GM19467 (cell line): ENCODE measurements at regions not wholly inside any gene's neighbourhood (a gene's known extent, or its start where the extent isn't known, plus 50 kb on each side); places are given as distances from the start of the nearest gene placed in this dataset.

ENCODE experiments used
- ATAC-seq: cut with Tn5 transposase; IDR thresholded peaks from one replicate; pipeline ENCODE4 v1.9.1; 2021; ENCODE audit warnings: mild to moderate bottlenecking, moderate library complexity; ENCODE audit not compliant: unreplicated experiment

DNA sequence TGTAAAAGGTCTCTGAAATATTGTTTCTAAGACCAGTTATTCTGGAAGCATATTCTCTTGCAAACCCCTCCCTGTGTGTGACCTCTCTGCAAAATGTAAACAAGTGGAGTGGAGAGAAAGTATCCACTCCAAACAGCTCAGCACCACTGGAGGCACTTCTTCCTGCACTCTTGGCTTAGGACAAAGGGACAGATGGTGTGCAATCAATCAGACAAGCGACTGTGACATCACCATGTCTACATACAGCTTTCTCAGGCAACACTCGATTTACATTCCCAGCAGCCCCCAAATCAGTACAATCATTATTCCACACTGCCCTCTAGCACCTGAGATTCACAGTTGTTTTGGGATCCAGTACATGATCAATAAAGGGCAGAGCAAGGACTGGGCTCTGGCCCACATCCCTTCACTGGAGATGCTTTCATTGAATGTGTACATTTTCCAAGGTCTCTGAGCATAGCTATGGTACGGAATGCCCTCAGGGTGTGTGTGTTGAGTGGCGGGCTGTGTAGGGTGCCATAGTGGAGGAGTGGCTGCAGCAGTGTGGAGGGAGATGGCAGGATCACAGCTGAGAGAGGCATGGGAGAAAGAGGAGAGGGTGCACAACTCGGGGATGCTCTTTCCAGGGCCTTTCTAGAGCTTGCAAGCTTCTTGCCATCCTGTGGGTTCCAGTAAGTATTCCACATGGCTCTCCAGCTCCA is 311.8 kb upstream of the ST6GAL2 start:
- ATAC-seq, result no peak

DNA sequence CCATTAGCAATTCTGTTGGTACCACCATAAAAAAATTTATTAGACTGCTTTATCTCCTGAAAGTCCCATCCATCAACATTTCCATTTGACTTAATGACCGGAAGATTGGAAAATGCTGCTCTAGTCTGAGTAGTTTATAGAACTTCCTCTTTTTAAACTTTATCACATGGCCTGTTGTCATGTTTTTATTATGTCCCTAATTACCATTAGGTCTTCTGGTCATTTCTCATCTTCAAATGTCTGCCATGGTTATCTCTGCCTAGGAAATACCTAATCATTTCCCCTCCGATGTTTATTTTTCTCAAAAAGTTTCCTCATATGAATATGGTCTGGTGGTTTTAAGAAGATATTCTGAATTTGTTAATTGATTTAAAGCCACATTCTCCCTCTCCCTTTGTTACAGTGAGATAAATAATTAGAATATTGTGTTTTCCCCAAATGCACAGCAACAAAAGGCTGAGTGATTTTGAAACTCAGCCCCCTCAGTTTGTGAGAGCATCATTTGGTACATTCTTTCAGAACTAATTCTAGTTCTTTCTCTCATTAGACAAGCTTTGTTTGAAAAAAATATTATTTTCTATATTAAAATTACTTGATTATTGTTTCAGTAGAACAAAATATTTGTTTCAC is 317.1 kb upstream of the ST6GAL2 start:
- ATAC-seq, result no peak

DNA sequence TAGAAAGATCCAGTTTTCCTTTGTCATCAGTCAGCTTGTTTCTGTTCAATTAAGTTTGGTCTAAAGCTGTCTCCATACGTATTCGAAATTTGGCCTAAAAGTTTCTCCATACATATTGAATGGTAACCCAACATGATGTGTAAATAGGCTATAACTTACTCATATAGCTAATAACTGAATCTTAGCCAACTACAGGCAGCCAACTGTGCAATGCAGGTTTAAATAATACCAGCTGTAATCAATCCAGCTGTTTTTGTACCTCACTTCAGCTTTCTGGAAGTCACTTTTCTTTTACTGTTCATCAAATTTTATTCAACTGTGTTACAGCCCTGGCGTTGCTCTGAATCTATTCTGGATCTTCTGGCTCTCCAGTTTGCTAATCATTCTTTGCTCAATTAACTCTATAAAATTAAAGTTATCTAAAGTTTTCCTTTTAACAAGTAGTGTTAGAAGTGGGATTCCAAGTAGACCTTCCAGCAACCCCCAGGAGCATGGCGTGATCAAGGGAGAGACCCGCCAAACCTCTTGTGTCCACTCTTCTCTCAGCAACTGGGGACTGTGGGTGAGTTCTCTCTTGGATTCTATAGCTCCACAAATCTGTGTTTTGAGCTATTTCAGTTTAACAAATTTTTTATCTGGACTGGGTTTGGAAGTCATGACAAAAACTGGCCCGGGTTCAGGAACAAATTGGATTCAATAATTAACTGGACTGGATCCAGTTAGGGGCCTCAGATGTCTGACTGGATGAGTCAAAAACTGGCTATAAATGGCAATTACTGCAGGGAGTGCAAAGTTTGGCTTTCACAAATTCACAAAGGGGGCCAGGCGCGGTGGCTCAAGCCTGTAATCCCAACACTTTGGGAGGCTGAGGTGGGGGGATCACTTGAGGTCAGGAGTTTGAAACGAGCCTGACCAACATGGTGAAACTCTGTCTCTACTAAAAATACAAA is 329.7 kb upstream of the ST6GAL2 start:
- ATAC-seq, result no peak

DNA sequence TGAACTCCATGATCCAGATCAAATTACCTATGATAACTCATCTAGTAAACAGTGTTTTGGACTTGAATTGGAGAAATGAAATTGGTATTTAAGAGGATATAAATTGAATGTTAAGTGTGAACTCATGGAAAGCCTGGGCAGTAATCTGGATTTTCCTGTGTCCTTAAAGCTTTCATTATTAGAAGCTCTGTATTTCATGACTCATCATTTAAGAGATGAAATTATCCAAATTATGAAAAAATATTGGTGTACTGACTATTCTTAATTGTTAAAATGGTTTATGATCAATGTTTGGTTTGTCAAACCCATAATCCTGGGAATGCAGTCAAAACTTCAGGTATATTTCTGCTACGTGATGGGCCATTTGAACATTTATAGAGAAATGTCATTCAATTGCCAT is 332.2 kb upstream of the ST6GAL2 start:
- ATAC-seq, result no peak

DNA sequence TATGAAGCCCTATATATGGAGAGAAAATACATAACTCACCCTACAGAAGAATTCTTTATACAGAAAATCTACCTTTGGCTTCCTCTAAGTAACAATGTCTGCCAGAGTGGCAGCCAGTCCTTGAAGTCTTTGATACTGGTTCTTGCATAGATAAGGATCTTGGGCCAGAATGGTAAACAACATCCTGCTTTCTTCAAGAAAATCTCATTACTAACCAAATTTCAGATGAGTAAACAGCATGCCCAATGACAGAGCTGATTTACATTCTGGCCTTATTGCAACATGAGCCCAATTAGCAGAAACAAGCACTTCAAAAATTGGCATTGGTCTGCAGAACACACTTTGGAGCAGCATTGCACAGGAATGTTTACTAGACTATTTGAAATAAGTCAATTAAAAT is 336.5 kb upstream of the ST6GAL2 start:
- no peak for ATAC-seq

DNA sequence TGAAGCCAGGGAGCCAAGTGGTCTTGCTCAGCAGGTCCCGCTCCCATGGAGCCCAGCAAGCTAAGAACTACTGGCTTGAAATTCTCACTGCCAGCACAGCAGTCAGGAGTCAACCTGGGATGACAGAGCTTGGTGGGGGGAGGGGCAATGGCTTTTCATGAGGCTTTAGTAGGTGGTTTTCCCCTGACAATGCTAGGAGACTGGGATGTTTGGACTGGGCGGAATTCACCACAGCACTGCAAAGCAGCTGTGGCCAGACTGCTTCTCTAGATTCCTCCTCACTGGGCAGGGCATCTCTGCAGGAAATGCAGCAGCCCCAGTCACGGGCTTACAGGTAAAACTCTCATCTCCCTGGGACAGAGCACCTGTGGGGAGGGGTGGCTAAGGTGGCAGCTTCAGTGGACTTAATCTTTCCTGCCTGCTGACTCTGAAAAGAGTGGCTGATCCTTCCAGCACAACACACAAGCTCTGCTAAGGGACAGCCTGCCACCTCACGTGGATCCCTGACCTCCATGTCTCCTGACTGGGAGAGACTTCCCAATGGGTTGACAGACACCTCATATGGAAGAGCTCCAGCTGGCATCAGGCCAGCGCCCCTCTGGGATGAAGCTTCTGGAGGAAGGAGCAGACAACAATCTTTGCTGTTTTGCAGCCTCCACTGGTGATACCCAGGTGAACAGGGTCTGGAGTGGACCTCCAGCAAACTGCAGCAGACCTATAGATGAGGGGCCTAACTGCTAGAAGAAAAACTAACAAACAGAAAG is 349.7 kb upstream of the ST6GAL2 start:
- no peak for ATAC-seq

DNA sequence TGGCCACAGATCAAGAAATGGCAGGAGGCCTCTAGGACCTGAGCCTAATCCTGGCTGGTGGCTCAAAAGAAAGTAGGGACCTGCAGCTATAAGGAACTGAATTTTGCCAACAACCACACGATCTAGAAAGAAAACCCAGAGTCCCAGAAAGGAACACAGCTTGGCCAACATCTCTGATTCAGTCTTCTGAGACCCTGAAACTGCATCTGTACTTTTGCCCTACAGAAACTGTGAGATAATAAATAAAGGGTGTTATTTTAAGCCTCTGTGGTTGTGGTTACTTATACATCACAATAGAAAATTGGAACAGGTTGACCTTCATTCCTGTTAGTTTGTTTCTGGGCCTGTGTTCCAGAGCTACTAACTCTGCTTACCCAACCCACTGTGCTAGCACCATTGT is 356.8 kb upstream of the ST6GAL2 start:
- ATAC-seq, result no peak

DNA sequence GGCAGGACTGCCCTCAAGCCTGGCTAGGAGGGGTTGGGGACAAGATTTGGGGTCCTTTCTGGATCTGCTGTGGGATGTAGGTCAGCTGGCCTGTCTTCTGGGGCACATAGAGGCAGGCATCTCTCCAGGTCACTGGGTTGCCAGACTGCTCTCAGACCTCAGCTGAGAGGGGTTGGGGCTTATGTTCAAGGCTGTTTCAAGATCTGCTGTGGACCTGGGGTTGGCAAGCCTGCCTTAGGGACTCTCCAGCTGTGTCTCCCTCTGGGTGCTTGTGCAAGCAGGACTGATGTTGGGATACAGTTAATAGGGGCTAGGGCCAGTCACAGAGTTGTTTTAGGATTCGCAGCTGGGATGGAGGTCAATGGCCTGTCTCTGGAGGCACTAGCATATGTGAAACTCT is 363.0 kb upstream of the ST6GAL2 start:
- ATAC-seq, result no peak

DNA sequence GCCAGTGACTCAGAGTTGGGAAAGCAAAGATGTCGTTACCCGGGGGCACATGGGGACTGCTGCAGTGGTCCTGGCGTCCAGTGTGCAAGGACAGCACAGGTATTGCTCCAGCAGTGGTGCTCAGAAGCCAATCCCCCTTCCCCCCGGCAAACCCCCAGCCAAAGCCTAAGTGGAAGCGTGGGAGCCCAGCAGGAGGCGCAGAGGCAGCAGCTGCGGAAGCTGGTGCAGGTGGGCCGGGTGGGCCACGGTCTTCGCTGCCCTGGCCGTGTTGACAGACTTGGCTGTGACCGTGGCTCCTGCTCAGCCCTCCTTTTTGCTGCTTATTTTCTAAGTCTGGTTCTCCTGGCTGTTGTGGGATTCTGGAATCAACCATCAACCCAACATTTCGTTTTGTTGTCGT is 369.8 kb upstream of the ST6GAL2 start:
- no peak for ATAC-seq

DNA sequence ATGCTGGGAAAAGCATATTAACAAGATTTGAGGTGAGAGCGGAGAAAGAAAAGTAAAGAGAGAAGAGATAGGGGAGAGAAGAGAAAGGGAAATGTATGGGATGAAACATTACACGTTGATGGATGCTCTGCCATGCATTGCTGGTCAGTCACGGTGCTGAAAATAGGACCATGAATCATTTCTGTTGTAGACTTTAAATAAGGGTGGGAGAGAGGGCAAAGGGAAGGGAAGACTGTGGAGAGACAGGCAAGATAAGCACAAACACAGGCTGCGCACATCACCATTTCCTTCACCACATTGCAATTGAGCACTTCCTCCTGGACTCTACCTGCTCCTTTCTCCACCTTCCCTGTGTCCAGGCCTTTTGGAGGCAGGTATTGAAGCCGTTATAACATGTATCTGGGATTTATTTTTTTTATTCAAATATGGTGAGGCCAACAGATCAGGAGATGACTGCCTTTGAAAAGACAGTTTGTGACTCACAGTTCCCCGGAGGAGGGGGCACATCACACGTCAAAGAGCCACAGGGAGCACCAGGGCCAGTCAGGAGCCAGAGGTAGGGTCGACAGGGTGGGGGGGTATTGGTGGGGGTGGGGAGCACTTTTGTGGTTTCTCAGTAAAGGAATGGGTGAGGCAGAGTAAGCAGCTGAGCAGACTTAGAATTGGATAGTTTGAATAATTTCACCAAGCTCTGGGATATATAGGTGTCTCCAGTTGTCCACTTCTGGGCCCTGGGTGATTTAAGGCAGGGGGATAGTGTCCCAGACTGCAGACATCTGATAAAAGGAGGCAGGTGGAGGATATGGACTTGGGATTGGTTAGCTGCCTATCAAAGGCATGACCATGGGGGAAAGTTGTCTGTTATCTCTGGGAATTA is 372.8 kb upstream of the ST6GAL2 start:
- no peak for ATAC-seq

DNA sequence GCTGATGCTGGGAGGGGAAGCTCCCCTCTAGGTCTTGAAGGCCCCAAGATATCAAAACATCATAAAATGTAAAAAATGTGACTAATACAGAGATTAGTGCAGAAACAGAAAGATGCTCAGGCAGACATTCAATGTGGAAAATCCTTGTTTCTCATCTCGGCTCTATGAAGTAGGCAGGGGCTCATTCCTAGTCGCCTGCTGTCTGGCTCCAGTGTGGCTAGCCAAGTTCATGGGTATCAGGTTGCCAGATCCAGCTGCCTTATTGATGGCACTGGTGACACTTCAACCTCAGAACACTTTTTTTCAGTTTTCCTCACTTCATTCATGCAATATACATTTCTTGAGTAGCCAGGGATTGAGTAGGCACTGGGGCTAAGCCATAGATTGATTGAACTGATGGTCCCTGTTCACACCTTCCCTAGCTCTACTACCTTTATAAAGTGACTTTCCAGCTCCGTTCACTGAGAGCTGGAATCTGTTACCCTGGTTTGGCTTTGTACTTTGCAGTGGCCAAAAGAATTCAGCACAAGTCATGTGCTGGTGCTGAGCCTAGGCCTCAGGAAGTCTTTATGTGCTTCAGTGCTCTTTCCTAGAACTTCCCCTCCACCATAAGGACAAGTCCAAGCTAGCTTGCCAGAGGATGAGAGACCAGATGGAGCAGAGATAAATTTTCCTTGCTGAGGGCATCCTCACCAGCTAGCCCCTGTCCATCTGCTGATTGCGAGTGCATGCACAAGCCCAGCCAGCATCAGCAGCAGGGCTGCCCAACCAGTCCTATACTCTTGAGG is 373.6 kb upstream of the ST6GAL2 start:
- ATAC-seq, result no peak

DNA sequence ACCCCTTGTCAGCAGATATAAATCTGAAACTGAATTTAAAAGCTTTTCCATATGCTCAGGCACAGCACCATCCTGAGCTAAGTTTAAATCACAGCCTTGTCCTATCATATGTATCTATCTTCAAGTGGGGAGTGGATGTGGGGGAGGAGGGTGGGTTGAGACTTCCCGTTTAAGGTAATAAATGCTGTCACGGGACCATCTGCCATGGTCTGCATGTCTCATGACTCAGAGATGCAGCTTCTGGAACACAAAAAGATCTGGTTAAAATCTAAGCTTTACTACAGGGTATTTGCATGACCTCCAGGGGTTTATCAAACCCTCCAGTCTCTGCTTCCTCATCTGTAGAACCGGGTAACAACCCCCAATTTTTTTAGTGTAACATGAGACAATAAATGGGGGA is 377.7 kb upstream of the ST6GAL2 start:
- ATAC-seq, result no peak

DNA sequence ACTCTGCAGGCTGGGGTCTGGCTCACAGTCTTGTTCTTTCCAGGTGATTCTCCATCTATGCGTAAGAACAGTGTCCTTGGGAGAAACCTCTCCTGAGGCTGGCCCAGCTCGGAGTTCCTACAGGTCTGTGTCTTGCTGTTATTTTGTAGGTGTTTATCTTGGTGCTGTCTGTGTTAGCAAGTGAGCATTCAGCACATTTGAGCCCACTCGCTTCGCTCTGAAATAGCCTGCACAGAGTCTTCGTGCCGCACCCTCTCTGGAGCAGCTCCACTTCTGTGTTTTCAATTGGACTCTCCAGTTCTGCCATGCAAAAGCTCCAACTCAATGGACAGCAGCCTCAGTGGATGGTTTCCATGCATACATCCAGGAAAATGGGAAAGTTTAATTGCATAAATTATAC is 378.2 kb upstream of the ST6GAL2 start:
- ATAC-seq, result no peak

DNA sequence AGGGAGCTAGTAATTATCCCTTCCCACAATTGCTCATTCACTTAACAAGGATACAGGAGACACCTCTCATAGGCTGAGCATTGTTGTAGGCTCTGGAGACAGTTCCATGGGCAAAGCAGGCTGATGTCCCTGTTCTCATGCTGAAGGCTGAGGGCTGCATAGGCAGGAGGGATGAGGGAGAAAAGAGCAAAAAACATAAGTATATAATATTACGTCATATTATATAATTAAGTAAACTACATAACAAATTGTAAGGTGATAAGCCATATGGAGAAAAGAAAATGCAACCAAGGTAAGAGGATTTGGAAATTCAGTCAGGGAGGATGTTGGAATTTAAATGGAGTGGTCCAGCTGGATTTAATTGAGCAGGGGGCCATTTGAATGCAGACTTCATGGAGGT is 380.6 kb upstream of the ST6GAL2 start:
- no peak for ATAC-seq

DNA sequence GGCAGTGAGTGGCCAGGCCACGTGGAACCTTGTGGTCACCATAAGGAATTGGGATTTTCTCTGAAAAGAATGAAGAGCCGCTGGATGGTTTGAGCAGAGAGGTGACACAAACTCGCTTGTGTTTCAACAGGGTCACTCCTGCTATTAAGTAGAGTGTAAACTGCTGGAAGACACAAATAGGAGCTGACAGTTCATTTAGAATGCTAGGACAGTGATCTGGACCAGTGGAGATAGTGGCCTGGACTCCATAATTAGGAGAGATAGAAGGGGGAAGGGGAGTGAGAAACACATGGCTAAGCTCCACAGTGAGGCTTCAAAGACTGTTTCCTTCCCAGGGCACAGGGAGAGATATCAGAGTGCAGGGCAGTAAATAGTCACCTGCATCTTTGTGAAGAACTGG is 381.1 kb upstream of the ST6GAL2 start:
- ATAC-seq, result no peak

DNA sequence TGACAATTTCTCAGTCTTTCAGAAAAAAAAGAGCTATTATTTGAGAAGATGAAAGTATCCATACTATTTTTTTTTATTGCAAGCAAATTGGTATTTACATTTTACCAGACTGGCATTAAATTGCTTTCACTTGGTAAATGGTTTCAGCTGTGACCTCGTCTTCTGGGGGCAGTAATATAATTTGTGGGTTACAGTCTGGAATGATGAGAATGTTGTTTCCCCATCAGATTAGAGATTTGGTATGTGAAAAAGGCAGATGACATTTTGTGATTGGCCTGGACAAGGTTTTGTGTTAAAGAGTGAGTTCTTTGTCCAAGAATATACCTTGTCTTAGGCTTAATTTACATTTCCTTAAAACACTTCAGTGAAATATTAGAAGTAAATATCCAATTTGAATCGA is 390.1 kb upstream of the ST6GAL2 start:
- no peak for ATAC-seq

DNA sequence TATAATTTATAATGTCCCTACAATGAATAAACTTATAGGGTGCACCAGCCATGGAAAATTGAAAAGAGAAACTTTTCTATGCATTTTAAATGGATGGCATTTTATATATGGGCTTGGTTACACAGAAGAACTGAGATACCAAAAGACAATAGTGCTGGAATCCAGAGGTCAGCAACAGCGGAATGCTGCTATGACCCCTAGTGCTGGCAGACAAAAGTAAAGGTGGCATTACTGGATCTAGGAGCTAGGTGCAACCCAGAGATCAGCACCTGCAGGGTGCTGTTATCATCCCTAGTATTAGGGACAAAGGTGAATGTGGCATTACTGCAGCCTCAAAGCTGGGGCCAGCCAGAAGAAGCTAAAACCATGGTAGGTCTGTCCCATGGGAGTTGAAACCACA is 392.7 kb upstream of the ST6GAL2 start:
- no peak for ATAC-seq

DNA sequence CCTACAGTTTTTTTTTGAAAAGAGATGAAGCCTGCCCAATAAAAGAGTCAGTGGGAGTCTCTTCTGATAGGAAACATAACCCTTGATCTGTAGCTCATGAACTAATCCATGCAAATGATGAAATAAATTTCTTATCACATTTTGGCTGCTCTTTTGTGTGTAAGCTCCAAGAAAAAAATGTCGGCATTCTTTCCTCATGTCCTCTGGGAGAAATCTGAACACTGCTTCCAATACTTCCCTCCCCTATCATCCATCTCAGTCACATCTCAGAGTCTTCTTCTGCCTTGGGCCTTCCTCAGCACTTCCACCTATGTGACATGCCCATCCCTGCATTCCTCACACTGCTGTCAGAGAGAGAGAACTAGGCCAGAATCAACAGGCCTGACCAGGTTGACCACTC is 395.7 kb upstream of the ST6GAL2 start:
- ATAC-seq, result no peak

DNA sequence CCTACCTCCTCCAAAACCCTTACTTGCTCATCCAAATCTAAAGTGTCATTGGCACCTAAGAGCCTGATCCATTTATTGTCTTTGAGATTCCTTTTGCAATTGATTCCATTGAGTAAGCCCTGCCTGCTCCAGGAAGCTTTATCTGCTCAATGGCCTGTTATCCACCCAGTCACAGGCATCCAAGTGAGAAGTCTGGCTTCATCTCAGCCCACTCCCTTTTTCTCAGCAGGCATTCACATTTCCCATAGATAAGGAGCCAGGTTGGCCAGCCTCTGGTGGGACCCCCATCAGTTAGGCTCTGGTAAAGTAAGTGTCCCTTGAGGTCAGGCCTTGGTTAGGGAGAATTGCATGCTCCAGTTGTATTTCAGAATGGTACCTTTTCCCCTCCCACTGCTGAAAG is 396.2 kb upstream of the ST6GAL2 start:
- no peak for ATAC-seq
